Endodermal cell (in vitro differentiated cells): ENCODE measurements at regions not wholly inside any gene's neighbourhood (a gene's known extent, or its start where the extent isn't known, plus 50 kb on each side); places are given as distances from the start of the nearest gene placed in this dataset.

Experiments used
- DNase-seq: peaks from one replicate; pipeline ENCODE4 v3.0.0-alpha.2; 2017
- H3K27ac ChIP-seq: 2 replicates; pipeline ENCODE4 v1.5.1; 2013; ENCODE audit warnings: mild to moderate bottlenecking, low read depth, low read length, moderate library complexity
- H3K27me3 ChIP-seq: 2 replicates; pipeline ENCODE4 v1.6.1; 2013; ENCODE audit warnings: mild to moderate bottlenecking, low read length, moderate library complexity; ENCODE audit not compliant: insufficient read depth, control insufficient read depth, poor library complexity, severe bottlenecking
- H3K36me3 ChIP-seq: 2 replicates; pipeline ENCODE4 v1.7.0; 2013; ENCODE audit warnings: mild to moderate bottlenecking, low read length, moderate library complexity; ENCODE audit not compliant: control insufficient read depth, insufficient read depth
- H3K4me1 ChIP-seq: one replicate; pipeline ENCODE4 v1.7.0; 2013; ENCODE audit warnings: low read length; ENCODE audit not compliant: control insufficient read depth, insufficient read depth
- H3K4me3 ChIP-seq: 2 replicates; pipeline ENCODE4 v1.5.1; 2013; ENCODE audit warnings: mild to moderate bottlenecking, low read length, moderate library complexity
- H3K9ac ChIP-seq: 2 replicates; pipeline ENCODE4 v1.6.1; 2013; ENCODE audit warnings: mild to moderate bottlenecking, low read length, moderate library complexity; ENCODE audit not compliant: poor library complexity, severe bottlenecking; ENCODE audit errors: extremely low read depth
- H3K9me3 ChIP-seq: 2 replicates; pipeline ENCODE4 v1.6.1; 2013; ENCODE audit warnings: mild to moderate bottlenecking, low read length, moderate library complexity; ENCODE audit not compliant: control insufficient read depth
- H3K27ac Mint-ChIP-seq: 2 replicates; pipeline ENCODE4 v1.8.0; 2020; ENCODE audit warnings: mixed read lengths
- H3K27me3 Mint-ChIP-seq: 2 replicates; pipeline ENCODE4 v1.8.0; 2021; ENCODE audit warnings: mild to moderate bottlenecking, mixed read lengths; ENCODE audit not compliant: insufficient read depth
- H3K36me3 Mint-ChIP-seq: 2 replicates; pipeline ENCODE4 v1.8.0; 2020; ENCODE audit warnings: low read depth, mixed read lengths
- H3K4me1 Mint-ChIP-seq: 2 replicates; pipeline ENCODE4 v1.8.0; 2020; ENCODE audit warnings: mixed read lengths
- H3K4me3 Mint-ChIP-seq: 2 replicates; pipeline ENCODE4 v1.8.0; 2020; ENCODE audit warnings: mild to moderate bottlenecking, moderate library complexity, mixed read lengths
- H3K9me3 Mint-ChIP-seq: 2 replicates; pipeline ENCODE4 v1.8.0; 2020; ENCODE audit warnings: mild to moderate bottlenecking, mixed read lengths
- CTCF ChIP-seq: fragments of 200-600 bp; sonication (generic); conservative IDR thresholded peaks from 2 replicates; pipeline ENCODE4 v1.5.0; 2021; ENCODE audit warnings: antibody characterized with exemption, mild to moderate bottlenecking
- WGBS, 2 experiments: methylation state at CpG; one replicate each; pipeline versions ENCODE4 v1.1.5 to v1.1.7; 2013; ENCODE audit warnings: missing lambda C conversion rate in 2 of 2, mixed read lengths in 1 of 2; ENCODE audit not compliant: insufficient coverage in 1 of 2, insufficient read length in 1 of 2; 5-methylcytosine and 5-hydroxymethylcytosine counted together

- DNase-seq = no peak
- Histone ChIP-seq H3K27me3 (no peaks in the 10 kb centered on the region), H3K9ac (no peak overlapping the region), H3K9me3 (no peaks in the 10 kb centered on the region), H3K4me3 (no peak overlapping the region), H3K36me3 (no peaks in the 10 kb centered on the region), H3K4me1 (no peaks in the 10 kb centered on the region), H3K27ac (no peak overlapping the region)
- Mint-ChIP-seq H3K4me3 (no peak overlapping the region), H3K9me3 (peaks cover 5% of the 10 kb centered on the region), H3K27ac (no peak overlapping the region), H3K4me1 (no peaks in the 10 kb centered on the region), H3K27me3 (peaks cover 3% of the 10 kb centered on the region), H3K36me3 (no peaks in the 10 kb centered on the region)
- 96% methylated on average over 3 of the region's 3 CpGs; no CpG with 5 or more reads in 1 of the 2 experiments for WGBS, 2 experiments
- TF ChIP-seq CTCF = no peak
Observed at GRCh38 chr16:51876601-51876875, 670.4 kb downstream of the TOX3 start.

GRCh38 chr16:51875834-51876600 is 670.9 kb downstream of the TOX3 start:
- H3K4me1 Mint-ChIP-seq = no peaks in the 10 kb centered on the region
- no peaks in the 10 kb centered on the region for H3K36me3 ChIP-seq
- peak; percentile 53 for DNase-seq
- no peaks in the 10 kb centered on the region for H3K4me1 ChIP-seq
- H3K36me3 Mint-ChIP-seq = no peaks in the 10 kb centered on the region
- no peaks in the 10 kb centered on the region for H3K9me3 ChIP-seq
- H3K27ac ChIP-seq = no peak overlapping the region
- H3K27me3 Mint-ChIP-seq = peaks cover 3% of the 10 kb centered on the region
- peaks cover 5% of the 10 kb centered on the region for H3K9me3 Mint-ChIP-seq
- no peak for TF ChIP-seq CTCF
- WGBS, 2 experiments = 53 to 83% methylated on average over 6 to 18 of the region's 18 CpGs
- H3K9ac ChIP-seq = no peak overlapping the region
- H3K4me3 Mint-ChIP-seq = no peak overlapping the region
- no peak overlapping the region for H3K27ac Mint-ChIP-seq
- no peak overlapping the region for H3K4me3 ChIP-seq
- no peaks in the 10 kb centered on the region for H3K27me3 ChIP-seq

GRCh38 chr16:51872524-51872923 is 674.4 kb downstream of the TOX3 start:
- TF ChIP-seq CTCF = no peak
- Histone ChIP-seq H3K36me3 (no peaks in the 10 kb centered on the region), H3K9ac (no peak overlapping the region), H3K9me3 (no peaks in the 10 kb centered on the region), H3K4me1 (no peaks in the 10 kb centered on the region), H3K27me3 (no peaks in the 10 kb centered on the region), H3K4me3 (no peak overlapping the region), H3K27ac (no peak overlapping the region)
- Mint-ChIP-seq H3K4me3 (no peak overlapping the region), H3K4me1 (no peaks in the 10 kb centered on the region), H3K36me3 (no peaks in the 10 kb centered on the region), H3K9me3 (peaks cover 5% of the 10 kb centered on the region), H3K27ac (no peak overlapping the region), H3K27me3 (peaks cover 3% of the 10 kb centered on the region)
- DNase-seq = no peak
